A549 (cell line): ENCODE measurements at regions not wholly inside any gene's neighbourhood (a gene's known extent, or its start where the extent isn't known, plus 50 kb on each side); places are given as distances from the start of the nearest gene placed in this dataset.

Experiments used
- BHLHE40 ChIP-seq: IDR thresholded peaks from 2 replicates; pipeline ENCODE4 v1.6.1; 2012; ENCODE audit warnings: low read depth, low read length, inconsistent platforms
- CHD2 ChIP-seq: fragments of 150-350 bp; IDR thresholded peaks from 2 replicates; pipeline ENCODE4 v1.6.1; 2014; ENCODE audit warnings: low read length; ENCODE audit not compliant: partially characterized antibody
- EP300 ChIP-seq, 2 experiments: fragments of >200 bp; sonication (Bioruptor Twin); formaldehyde crosslinking; IDR thresholded peaks; 2 replicates in 1 of 2; 3 replicates in 1 of 2; pipeline ENCODE4 v1.6.1; 2016 to 2017
- FOSB ChIP-seq: fragments of 250-450 bp; sonication (Bioruptor Pico); IDR thresholded peaks from 2 replicates; pipeline ENCODE4 v1.5.0; 2020; ENCODE audit warnings: mild to moderate bottlenecking, moderate library complexity
- JUN ChIP-seq, 2 experiments: fragments of >200 bp; sonication (Bioruptor Twin); formaldehyde crosslinking; IDR thresholded peaks; 2 replicates in 1 of 2; 3 replicates in 1 of 2; pipeline ENCODE4 v1.6.1; 2016 to 2017
- JUNB ChIP-seq: fragments of >200 bp; sonication (Bioruptor Twin); formaldehyde crosslinking; IDR thresholded peaks from 2 replicates; pipeline ENCODE4 v1.6.1; 2016
- MAFK ChIP-seq: fragments of 450-650 bp; IDR thresholded peaks from 2 replicates; pipeline ENCODE4 v1.6.1; 2014; ENCODE audit not compliant: partially characterized antibody
- MYC ChIP-seq: IDR thresholded peaks from 2 replicates; pipeline ENCODE4 v1.6.1; 2012; ENCODE audit warnings: mild to moderate bottlenecking, inconsistent platforms, low read length, improper control_type of control experiment, borderline replicate concordance
- POLR2A ChIP-seq: IDR thresholded peaks from 2 replicates; pipeline ENCODE4 v1.6.1; 2012; ENCODE audit warnings: mild to moderate bottlenecking, low read length
- RFX5 ChIP-seq: fragments of 450-650 bp; IDR thresholded peaks from 2 replicates; pipeline ENCODE4 v1.7.1; 2014; ENCODE audit warnings: antibody characterized with exemption, mild to moderate bottlenecking, moderate library complexity
- SMC3 ChIP-seq: fragments of >200 bp; sonication (Bioruptor Twin); formaldehyde crosslinking; IDR thresholded peaks from 3 replicates; pipeline ENCODE4 v1.6.1; 2018; ENCODE audit warnings: inconsistent platforms
- TF ChIP-seq, protein P1 (sequence below): IDR thresholded peaks from 2 replicates; pipeline ENCODE4 v1.6.1; 2012
- TF ChIP-seq, protein P2 (sequence below): fragments of >200 bp; sonication (Bioruptor Twin); formaldehyde crosslinking; IDR thresholded peaks from 3 replicates; pipeline ENCODE4 v1.5.1; 2016

DNA sequence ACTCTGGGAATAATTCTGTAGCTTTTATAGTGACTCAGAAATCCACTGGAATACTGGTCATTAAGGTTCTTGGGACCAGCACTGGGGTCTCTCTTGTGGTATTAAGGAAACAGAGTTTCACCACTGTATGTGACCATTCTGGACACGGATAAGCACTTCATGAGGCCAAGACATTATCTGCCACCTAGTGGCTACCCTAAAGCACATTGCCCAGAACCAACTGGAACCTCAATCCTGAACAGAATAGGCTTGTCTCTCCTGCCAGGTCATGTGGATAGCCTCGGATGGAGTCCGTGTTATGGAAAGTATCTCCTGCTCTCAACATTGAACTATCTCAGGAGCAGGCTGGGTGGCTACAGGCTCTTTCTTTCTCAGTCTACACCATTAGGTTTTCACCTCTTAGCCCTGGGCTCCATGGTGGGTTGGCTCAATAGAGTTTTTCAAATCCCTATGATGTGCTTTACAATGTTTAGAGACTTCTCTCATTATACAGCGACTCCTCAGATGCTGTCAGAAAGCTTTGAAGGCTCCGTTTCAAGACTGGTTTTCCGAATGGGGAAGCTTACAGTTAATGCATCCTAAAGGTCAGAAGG lies 167.6 kb upstream of the ST8SIA2 start:
- TF ChIP-seq EP300 (IDR thresholded peaks at IDR 0.05) (no peak), CHD2 (no peak), POLR2A (no peak), RFX5 (no peak), BHLHE40 (no peak), JUNB (no peak), FOSB (CRISPR knock-in tag) (no peak), JUN (IDR thresholded peaks at IDR 0.05) (no peak), SMC3 (peak; percentile 46; the same call in 2 of the 3 replicates), MYC (no peak), MAFK (no peak)
- TF ChIP-seq, protein P1, sequence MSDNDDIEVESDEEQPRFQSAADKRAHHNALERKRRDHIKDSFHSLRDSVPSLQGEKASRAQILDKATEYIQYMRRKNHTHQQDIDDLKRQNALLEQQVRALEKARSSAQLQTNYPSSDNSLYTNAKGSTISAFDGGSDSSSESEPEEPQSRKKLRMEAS, result no peak
- TF ChIP-seq, protein P2, sequence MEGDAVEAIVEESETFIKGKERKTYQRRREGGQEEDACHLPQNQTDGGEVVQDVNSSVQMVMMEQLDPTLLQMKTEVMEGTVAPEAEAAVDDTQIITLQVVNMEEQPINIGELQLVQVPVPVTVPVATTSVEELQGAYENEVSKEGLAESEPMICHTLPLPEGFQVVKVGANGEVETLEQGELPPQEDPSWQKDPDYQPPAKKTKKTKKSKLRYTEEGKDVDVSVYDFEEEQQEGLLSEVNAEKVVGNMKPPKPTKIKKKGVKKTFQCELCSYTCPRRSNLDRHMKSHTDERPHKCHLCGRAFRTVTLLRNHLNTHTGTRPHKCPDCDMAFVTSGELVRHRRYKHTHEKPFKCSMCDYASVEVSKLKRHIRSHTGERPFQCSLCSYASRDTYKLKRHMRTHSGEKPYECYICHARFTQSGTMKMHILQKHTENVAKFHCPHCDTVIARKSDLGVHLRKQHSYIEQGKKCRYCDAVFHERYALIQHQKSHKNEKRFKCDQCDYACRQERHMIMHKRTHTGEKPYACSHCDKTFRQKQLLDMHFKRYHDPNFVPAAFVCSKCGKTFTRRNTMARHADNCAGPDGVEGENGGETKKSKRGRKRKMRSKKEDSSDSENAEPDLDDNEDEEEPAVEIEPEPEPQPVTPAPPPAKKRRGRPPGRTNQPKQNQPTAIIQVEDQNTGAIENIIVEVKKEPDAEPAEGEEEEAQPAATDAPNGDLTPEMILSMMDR, result peak; percentile 39
